ENCODE measurements at regions not wholly inside any gene's neighbourhood (a gene's known extent, or its start where the extent isn't known, plus 50 kb on each side); places are given as distances from the start of the nearest gene placed in this dataset.

GRCh38 chr10:126840576-126841135 is 64.6 kb upstream of the DOCK1 start:
- H2BK120ac ChIP-seq (ENCODE audit: low read depth, low read length): no peak overlapping the region
- H2BK20ac ChIP-seq (ENCODE audit: low read depth, low read length): no peak overlapping the region
- ATAC-seq (ENCODE audit: low read depth) (no peak), DNase-seq (no peak)
- no peaks in the 10 kb centered on the region for H3K9me3 ChIP-seq (ENCODE audit: control insufficient read depth, insufficient read depth, low read length)
- H3K36me3 ChIP-seq (ENCODE audit: control insufficient read depth, insufficient read depth, low read length): no peaks in the 10 kb centered on the region
- H2BK5ac ChIP-seq (ENCODE audit: low read depth, low read length, poor library complexity, severe bottlenecking): no peak overlapping the region
- H3K9me1 ChIP-seq (ENCODE audit: insufficient read depth, low read length): no peaks in the 10 kb centered on the region
- no peak overlapping the region for H3K4me2 ChIP-seq (ENCODE audit: low read depth, low read length)
- CTCF ChIA-PET: no interaction called here
- no peak overlapping the region for H3K27ac ChIP-seq (ENCODE audit: insufficient read depth, low read length)
- H3K9ac ChIP-seq (ENCODE audit: low read depth, low read length): no peak overlapping the region
- no peak overlapping the region for H4K91ac ChIP-seq (ENCODE audit: insufficient read depth, low read depth, low read length)
- H3K79me1 ChIP-seq (ENCODE audit: low read depth in 1 of 2, low read length in 2 of 2): no peaks in the 10 kb centered on the region
- H4K5ac ChIP-seq (ENCODE audit: low read depth, low read length): no peak overlapping the region
- H4K20me1 ChIP-seq (ENCODE audit: insufficient read depth, low read length): no peaks in the 10 kb centered on the region
- in situ Hi-C loops (cut with MboI; ENCODE audit: low sequenced_read_pairs) (no loop called here), dilution Hi-C loops (cut with HindIII; ENCODE audit: low sequenced_read_pairs, unreplicated experiment) (no loop called here), intact Hi-C loops (cut with micrococcal nuclease) (no loop called here)
- POLR2A ChIA-PET (ENCODE audit: unreplicated experiment): no interaction called here
- no peak overlapping the region for H3K14ac ChIP-seq (replicated peaks; ENCODE audit: low read depth, low read length)
- H4K8ac ChIP-seq (ENCODE audit: low read depth in 2 of 2, low read length in 2 of 2): no peak overlapping the region
- no peaks in the 10 kb centered on the region for H3K4me1 ChIP-seq (ENCODE audit: control insufficient read depth, insufficient read depth, low read length)
- no peak overlapping the region for H2BK15ac ChIP-seq (ENCODE audit: low read depth, low read length)
- no peak overlapping the region for H2AFZ ChIP-seq (replicated peaks; ENCODE audit: low read length, poor library complexity)
- H3K4ac ChIP-seq (ENCODE audit: low read depth, low read length): no peak overlapping the region
- TF ChIP-seq MAZ (IDR thresholded peaks at IDR 0.05; ENCODE audit: borderline replicate concordance, low read depth, low read length) (no peak), BHLHE40 (IDR thresholded peaks at IDR 0.05; ENCODE audit: low read depth, low read length) (no peak), RAD21 (IDR thresholded peaks at IDR 0.05; ENCODE audit: low read length) (no peak), CHD1 (IDR thresholded peaks at IDR 0.05; ENCODE audit: low read depth, low read length) (no peak), MXI1 (IDR thresholded peaks at IDR 0.05; ENCODE audit: borderline replicate concordance, low read depth, low read length) (no peak), POLR2A (IDR thresholded peaks at IDR 0.05; ENCODE audit: low read depth, low read length) (no peak)
- TF ChIP-seq, protein P1, sequence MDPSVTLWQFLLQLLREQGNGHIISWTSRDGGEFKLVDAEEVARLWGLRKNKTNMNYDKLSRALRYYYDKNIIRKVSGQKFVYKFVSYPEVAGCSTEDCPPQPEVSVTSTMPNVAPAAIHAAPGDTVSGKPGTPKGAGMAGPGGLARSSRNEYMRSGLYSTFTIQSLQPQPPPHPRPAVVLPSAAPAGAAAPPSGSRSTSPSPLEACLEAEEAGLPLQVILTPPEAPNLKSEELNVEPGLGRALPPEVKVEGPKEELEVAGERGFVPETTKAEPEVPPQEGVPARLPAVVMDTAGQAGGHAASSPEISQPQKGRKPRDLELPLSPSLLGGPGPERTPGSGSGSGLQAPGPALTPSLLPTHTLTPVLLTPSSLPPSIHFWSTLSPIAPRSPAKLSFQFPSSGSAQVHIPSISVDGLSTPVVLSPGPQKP (IDR thresholded peaks at IDR 0.05; ENCODE audit: borderline replicate concordance, low read depth, low read length): no peak
- TF ChIP-seq, protein P2, sequence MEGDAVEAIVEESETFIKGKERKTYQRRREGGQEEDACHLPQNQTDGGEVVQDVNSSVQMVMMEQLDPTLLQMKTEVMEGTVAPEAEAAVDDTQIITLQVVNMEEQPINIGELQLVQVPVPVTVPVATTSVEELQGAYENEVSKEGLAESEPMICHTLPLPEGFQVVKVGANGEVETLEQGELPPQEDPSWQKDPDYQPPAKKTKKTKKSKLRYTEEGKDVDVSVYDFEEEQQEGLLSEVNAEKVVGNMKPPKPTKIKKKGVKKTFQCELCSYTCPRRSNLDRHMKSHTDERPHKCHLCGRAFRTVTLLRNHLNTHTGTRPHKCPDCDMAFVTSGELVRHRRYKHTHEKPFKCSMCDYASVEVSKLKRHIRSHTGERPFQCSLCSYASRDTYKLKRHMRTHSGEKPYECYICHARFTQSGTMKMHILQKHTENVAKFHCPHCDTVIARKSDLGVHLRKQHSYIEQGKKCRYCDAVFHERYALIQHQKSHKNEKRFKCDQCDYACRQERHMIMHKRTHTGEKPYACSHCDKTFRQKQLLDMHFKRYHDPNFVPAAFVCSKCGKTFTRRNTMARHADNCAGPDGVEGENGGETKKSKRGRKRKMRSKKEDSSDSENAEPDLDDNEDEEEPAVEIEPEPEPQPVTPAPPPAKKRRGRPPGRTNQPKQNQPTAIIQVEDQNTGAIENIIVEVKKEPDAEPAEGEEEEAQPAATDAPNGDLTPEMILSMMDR (conservative IDR thresholded peaks at IDR 0.05; ENCODE audit: low read depth, low read length): no peak
- TF ChIP-seq, protein P3, sequence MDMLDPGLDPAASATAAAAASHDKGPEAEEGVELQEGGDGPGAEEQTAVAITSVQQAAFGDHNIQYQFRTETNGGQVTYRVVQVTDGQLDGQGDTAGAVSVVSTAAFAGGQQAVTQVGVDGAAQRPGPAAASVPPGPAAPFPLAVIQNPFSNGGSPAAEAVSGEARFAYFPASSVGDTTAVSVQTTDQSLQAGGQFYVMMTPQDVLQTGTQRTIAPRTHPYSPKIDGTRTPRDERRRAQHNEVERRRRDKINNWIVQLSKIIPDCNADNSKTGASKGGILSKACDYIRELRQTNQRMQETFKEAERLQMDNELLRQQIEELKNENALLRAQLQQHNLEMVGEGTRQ (IDR thresholded peaks at IDR 0.05; ENCODE audit: low read depth, low read length): no peak
- H2AK5ac ChIP-seq (ENCODE audit: low read depth, low read length): no peak overlapping the region
- H3K23ac ChIP-seq (ENCODE audit: low read depth, low read length): no peak overlapping the region
- WGBS, 2 experiments (ENCODE audit: extremely low coverage in 2 of 2, insufficient read length in 1 of 2): no CpG with 5 or more reads among the region's 10 CpGs
- BruUV-seq (replicated peaks): no TSS peak
- peaks cover 4% of the 10 kb centered on the region for H3K27me3 ChIP-seq (ENCODE audit: control insufficient read depth, insufficient read depth, low read length)
- H3K56ac ChIP-seq (ENCODE audit: extremely low read depth, insufficient read depth, low read length): no peak overlapping the region
- no peak overlapping the region for H3K4me3 ChIP-seq (ENCODE audit: insufficient read depth, low read depth, low read length)
- no peak overlapping the region for H3K18ac ChIP-seq (ENCODE audit: low read depth, low read length)
- H2AK9ac ChIP-seq (replicated peaks; ENCODE audit: low read depth, low read length, poor library complexity): no peak overlapping the region

All from IMR-90 (cell line).